ENCODE measurements at regions not wholly inside any gene's neighbourhood (a gene's known extent, or its start where the extent isn't known, plus 50 kb on each side); places are given as distances from the start of the nearest gene placed in this dataset.

DNA sequence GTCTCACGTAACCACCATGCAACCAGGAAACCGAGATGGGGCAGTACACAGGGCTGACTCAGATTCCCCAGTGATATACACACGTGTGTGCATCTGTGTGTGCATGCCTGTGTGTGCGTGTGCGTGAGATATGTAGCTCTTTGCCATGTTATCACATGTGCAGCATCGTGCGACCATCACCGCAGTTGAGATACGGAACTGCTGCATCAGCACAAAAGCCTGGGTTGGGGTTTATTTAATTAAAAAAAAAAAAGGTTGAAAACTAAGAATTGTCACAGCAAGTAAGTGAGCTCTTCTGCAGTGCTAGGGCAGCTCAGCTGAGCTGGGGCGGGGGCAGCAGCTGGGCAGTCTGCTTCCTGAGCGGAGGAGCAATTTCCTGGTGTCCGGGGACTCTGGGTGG, 152.5 kb downstream of the RBFOX3 start:
- no peaks in the 10 kb centered on the region for H3K36me3 Mint-ChIP-seq (ENCODE audit: low read depth)
- no peak for DNase-seq
- H3K4me3 Mint-ChIP-seq, result no peak overlapping the region
- no peak overlapping the region for H3K27ac Mint-ChIP-seq
- intact Hi-C loops (cut with micrococcal nuclease), result no loop called here
- H3K9me3 Mint-ChIP-seq, result no peaks in the 10 kb centered on the region
- peaks cover 2% of the 10 kb centered on the region for H3K27me3 Mint-ChIP-seq
- no peaks in the 10 kb centered on the region for H3K4me1 Mint-ChIP-seq

DNA sequence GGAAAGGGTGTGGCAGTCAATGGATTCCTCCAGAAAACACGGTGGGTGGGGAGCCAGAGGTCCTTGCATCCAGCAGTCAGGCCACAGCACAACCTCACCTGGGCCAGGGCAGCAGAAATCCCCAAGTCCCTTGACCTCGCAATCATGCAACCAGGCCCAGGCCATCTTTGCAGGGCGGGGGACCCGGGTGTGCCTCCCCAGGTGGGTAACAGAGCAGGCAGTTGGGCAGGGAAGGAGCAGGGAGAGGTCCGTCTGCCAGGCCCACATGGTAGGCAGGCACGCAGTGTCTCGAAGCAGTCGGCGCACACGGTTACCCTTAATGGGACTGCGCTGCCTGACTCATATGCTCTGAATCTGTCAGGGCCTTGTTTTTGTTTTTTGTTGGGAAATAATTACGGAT, 153.0 kb downstream of the RBFOX3 start:
- no peaks in the 10 kb centered on the region for H3K4me1 Mint-ChIP-seq
- H3K27ac Mint-ChIP-seq, result no peak overlapping the region
- peaks cover 2% of the 10 kb centered on the region for H3K27me3 Mint-ChIP-seq
- H3K9me3 Mint-ChIP-seq, result no peaks in the 10 kb centered on the region
- intact Hi-C loops (cut with micrococcal nuclease), result no loop called here
- no peak overlapping the region for H3K4me3 Mint-ChIP-seq
- no peak for DNase-seq
- no peaks in the 10 kb centered on the region for H3K36me3 Mint-ChIP-seq (ENCODE audit: low read depth)

GRCh38 chr17:79457376-79457775, 153.5 kb downstream of the RBFOX3 start:
- intact Hi-C loops (cut with micrococcal nuclease), result no loop called here
- H3K36me3 Mint-ChIP-seq (ENCODE audit: low read depth), result no peaks in the 10 kb centered on the region
- no peaks in the 10 kb centered on the region for H3K4me1 Mint-ChIP-seq
- H3K27me3 Mint-ChIP-seq, result peaks cover 2% of the 10 kb centered on the region
- H3K27ac Mint-ChIP-seq, result no peak overlapping the region
- H3K9me3 Mint-ChIP-seq, result no peaks in the 10 kb centered on the region
- no peak for DNase-seq
- H3K4me3 Mint-ChIP-seq, result no peak overlapping the region

GRCh38 chr17:79455636-79456035, 155.2 kb downstream of the RBFOX3 start:
- no peak overlapping the region for H3K27ac Mint-ChIP-seq
- H3K4me1 Mint-ChIP-seq, result no peaks in the 10 kb centered on the region
- H3K9me3 Mint-ChIP-seq, result no peaks in the 10 kb centered on the region
- no peaks in the 10 kb centered on the region for H3K36me3 Mint-ChIP-seq (ENCODE audit: low read depth)
- H3K27me3 Mint-ChIP-seq, result peaks cover 2% of the 10 kb centered on the region
- no peak overlapping the region for H3K4me3 Mint-ChIP-seq
- intact Hi-C loops (cut with micrococcal nuclease), result no loop called here
- no peak for DNase-seq

DNA sequence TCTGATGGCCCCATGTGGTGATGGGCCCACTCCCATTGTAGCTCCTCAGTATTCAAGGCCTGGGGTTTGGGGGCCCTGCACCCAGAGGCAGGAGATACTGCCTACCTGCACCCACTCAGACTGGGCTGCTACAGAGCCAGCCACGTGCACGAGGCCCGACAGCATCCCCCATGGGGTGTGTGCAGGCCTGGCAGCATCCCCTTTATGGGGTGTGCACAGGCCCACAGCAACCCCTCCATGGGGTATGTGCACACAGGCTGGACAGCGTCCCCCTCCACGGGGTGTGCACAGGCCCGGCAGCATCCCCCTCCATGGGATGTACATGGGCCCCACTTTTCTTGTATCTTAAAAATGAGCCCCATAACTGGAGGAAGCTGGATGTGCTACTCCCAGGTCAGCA, 156.0 kb downstream of the RBFOX3 start:
- intact Hi-C loops (cut with micrococcal nuclease), result no loop called here
- no peaks in the 10 kb centered on the region for H3K9me3 Mint-ChIP-seq
- peaks cover 1% of the 10 kb centered on the region for H3K27me3 Mint-ChIP-seq
- no peak overlapping the region for H3K4me3 Mint-ChIP-seq
- H3K36me3 Mint-ChIP-seq (ENCODE audit: low read depth), result no peaks in the 10 kb centered on the region
- no peaks in the 10 kb centered on the region for H3K4me1 Mint-ChIP-seq
- DNase-seq, result no peak
- no peak overlapping the region for H3K27ac Mint-ChIP-seq

GRCh38 chr17:79453481-79453880, 157.4 kb downstream of the RBFOX3 start:
- Mint-ChIP-seq H3K4me1 (no peaks in the 10 kb centered on the region), H3K4me3 (no peak overlapping the region), H3K36me3 (ENCODE audit: low read depth) (no peaks in the 10 kb centered on the region), H3K9me3 (no peaks in the 10 kb centered on the region), H3K27ac (no peak overlapping the region), H3K27me3 (no peaks in the 10 kb centered on the region)
- intact Hi-C loops (cut with micrococcal nuclease), result no loop called here
- no peak for DNase-seq

DNA sequence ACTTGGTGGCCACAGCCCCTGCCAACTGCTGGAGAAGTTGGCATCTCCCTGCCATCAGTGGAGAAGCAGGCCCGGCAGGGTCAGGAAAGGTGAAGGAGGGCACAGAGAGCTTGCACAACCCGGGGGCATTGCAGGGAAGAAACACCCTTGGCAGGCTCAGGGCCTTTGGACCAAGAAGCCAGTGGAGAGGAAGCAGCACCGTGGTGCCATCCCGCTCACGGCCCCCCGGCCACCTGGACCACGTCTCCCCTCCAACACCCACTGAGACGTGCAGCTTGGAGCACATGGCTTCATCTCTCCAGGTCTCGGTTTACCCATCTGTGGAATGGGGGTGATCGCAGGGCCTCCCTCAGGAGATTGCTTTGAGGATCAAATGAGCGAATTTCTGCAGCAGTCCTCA, 158.1 kb downstream of the RBFOX3 start:
- no peaks in the 10 kb centered on the region for H3K4me1 Mint-ChIP-seq
- no peaks in the 10 kb centered on the region for H3K27me3 Mint-ChIP-seq
- no peak overlapping the region for H3K4me3 Mint-ChIP-seq
- intact Hi-C loops (cut with micrococcal nuclease), result no loop called here
- no peaks in the 10 kb centered on the region for H3K9me3 Mint-ChIP-seq
- no peak for DNase-seq
- H3K36me3 Mint-ChIP-seq (ENCODE audit: low read depth), result no peaks in the 10 kb centered on the region
- H3K27ac Mint-ChIP-seq, result no peak overlapping the region

GRCh38 chr17:79451167-79451566, 159.7 kb downstream of the RBFOX3 start:
- Mint-ChIP-seq H3K4me1 (no peaks in the 10 kb centered on the region), H3K9me3 (no peaks in the 10 kb centered on the region), H3K27ac (no peak overlapping the region), H3K27me3 (no peaks in the 10 kb centered on the region), H3K4me3 (no peak overlapping the region), H3K36me3 (ENCODE audit: low read depth) (no peaks in the 10 kb centered on the region)
- no peak for DNase-seq
- intact Hi-C loops (cut with micrococcal nuclease), result no loop called here

GRCh38 chr17:79446399-79447009, 164.3 kb downstream of the RBFOX3 start:
- Mint-ChIP-seq H3K9me3 (no peaks in the 10 kb centered on the region), H3K36me3 (ENCODE audit: low read depth) (no peaks in the 10 kb centered on the region), H3K4me3 (no peak overlapping the region), H3K27me3 (no peaks in the 10 kb centered on the region), H3K4me1 (no peaks in the 10 kb centered on the region), H3K27ac (no peak overlapping the region)
- DNase-seq, result no peak
- intact Hi-C loops (cut with micrococcal nuclease), result no loop called here

GRCh38 chr17:79444198-79444597, 166.7 kb downstream of the RBFOX3 start:
- no peaks in the 10 kb centered on the region for H3K27me3 Mint-ChIP-seq
- no peaks in the 10 kb centered on the region for H3K4me1 Mint-ChIP-seq
- H3K4me3 Mint-ChIP-seq, result no peak overlapping the region
- H3K9me3 Mint-ChIP-seq, result no peaks in the 10 kb centered on the region
- no peak overlapping the region for H3K27ac Mint-ChIP-seq
- intact Hi-C loops (cut with micrococcal nuclease), result no loop called here
- H3K36me3 Mint-ChIP-seq (ENCODE audit: low read depth), result no peaks in the 10 kb centered on the region
- no peak for DNase-seq

- Mint-ChIP-seq H3K27me3 (no peaks in the 10 kb centered on the region), H3K4me3 (no peak overlapping the region), H3K9me3 (no peaks in the 10 kb centered on the region), H3K4me1 (no peaks in the 10 kb centered on the region), H3K27ac (no peak overlapping the region), H3K36me3 (ENCODE audit: low read depth) (no peaks in the 10 kb centered on the region)
- intact Hi-C loops (cut with micrococcal nuclease), result no loop called here
- DNase-seq, result no peak
These were observed 167.8 kb downstream of the RBFOX3 start for GRCh38 chr17:79443026-79443425.

DNA sequence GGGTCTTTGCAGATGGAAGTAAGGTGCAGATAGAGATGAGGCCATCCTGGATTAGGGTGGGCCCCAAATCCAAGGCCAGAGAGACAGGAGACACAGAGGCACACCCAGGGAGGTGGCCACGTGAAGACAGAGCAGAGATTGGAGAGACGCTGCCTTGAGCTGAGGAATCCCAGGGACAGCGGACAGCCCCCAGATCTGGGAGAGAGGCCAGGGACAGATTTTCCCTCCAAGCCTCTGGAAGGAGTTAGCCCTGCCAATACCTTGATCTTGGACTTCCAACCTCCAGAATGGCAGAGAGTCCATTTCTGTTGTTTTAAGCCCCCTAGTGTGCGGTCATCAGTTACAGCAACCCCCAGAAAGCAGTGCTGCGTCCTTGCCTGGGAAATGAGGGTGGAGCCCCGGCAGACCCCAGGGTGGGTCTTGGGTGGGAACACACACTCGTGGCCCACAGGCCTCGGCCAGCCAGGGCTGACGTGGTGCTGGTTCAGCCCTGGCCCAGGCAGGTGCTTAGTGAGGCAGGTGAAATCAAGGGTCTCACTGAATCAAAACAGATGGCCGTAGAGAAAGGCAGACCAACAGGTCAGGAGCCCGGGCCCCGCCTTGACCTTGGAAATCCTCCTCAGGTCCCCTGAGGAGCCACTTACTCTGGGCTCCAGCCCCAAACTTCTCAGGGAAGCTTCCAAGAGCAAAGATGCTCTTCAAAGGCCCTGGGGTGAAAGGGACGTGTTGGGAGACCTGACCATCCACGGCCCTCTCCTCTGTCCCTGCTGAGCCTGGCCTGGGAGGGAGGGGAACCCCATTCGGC, 169.3 kb downstream of the RBFOX3 start:
- Mint-ChIP-seq H3K36me3 (ENCODE audit: low read depth) (no peaks in the 10 kb centered on the region), H3K27me3 (no peaks in the 10 kb centered on the region), H3K4me3 (no peak overlapping the region), H3K27ac (no peak overlapping the region), H3K4me1 (no peaks in the 10 kb centered on the region), H3K9me3 (no peaks in the 10 kb centered on the region)
- intact Hi-C loops (cut with micrococcal nuclease), result no loop called here
- DNase-seq, result no peak

DNA sequence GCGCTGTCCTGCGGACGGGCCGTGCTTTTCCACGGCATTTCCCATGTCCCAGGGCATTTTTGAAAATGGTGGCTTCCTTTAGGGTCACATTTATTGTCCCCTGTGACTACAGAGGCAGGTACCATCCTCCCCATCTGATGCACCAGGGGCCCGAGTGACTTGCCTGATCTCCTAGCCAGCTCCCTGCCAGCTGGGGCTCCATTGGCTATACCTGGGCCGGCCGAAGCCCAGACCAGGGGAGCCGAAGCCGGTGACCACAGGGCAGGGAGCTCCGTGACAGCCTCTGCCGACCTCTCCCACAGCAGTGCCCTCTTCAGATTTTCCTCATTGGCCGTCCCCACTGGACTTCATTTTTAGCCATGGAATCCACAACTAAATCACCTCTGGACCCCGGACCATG, 170.6 kb downstream of the RBFOX3 start:
- no peaks in the 10 kb centered on the region for H3K36me3 Mint-ChIP-seq (ENCODE audit: low read depth)
- intact Hi-C loops (cut with micrococcal nuclease), result no loop called here
- H3K9me3 Mint-ChIP-seq, result no peaks in the 10 kb centered on the region
- H3K27me3 Mint-ChIP-seq, result no peaks in the 10 kb centered on the region
- H3K4me1 Mint-ChIP-seq, result no peaks in the 10 kb centered on the region
- no peak overlapping the region for H3K27ac Mint-ChIP-seq
- DNase-seq, result no peak
- H3K4me3 Mint-ChIP-seq, result no peak overlapping the region

GRCh38 chr17:79439493-79439892, 171.4 kb downstream of the RBFOX3 start:
- Mint-ChIP-seq H3K36me3 (ENCODE audit: low read depth) (no peaks in the 10 kb centered on the region), H3K4me3 (no peak overlapping the region), H3K4me1 (no peaks in the 10 kb centered on the region), H3K9me3 (no peaks in the 10 kb centered on the region), H3K27me3 (no peaks in the 10 kb centered on the region), H3K27ac (no peak overlapping the region)
- intact Hi-C loops (cut with micrococcal nuclease), result no loop called here
- no peak for DNase-seq
